ENCODE measurements at regions not wholly inside any gene's neighbourhood (a gene's known extent, or its start where the extent isn't known, plus 50 kb on each side); places are given as distances from the start of the nearest gene placed in this dataset.

GRCh38 chr7:47147213-47147631 is 434.7 kb downstream of the TNS3 start:
- Histone ChIP-seq H3K9me3 (ENCODE audit: low read depth, low read length) (no peaks in the 10 kb centered on the region), H3K36me3 (ENCODE audit: insufficient read depth, low read length) (no peaks in the 10 kb centered on the region), H3K27ac (no peak overlapping the region), H3K9ac (ENCODE audit: insufficient read length) (no peak overlapping the region), H3K4me3 (no peak overlapping the region)
- no peak for TF ChIP-seq POLR2AphosphoS5 (IDR thresholded peaks at IDR 0.05; ENCODE audit: borderline replicate concordance, low read depth, low read length)
- TF ChIP-seq FOXP2 (optimal IDR thresholded peaks at IDR 0.05; ENCODE audit: control extremely low read depth, extremely low read length, insufficient read depth) = no peak
- no peak for TF ChIP-seq EZH2 (IDR thresholded peaks at IDR 0.05)
- DNase-seq (ENCODE audit: low read depth, low spot score) = no peak

- TF ChIP-seq POLR2AphosphoS5 (IDR thresholded peaks at IDR 0.05; ENCODE audit: borderline replicate concordance, low read depth, low read length) = no peak
- TF ChIP-seq FOXP2 (optimal IDR thresholded peaks at IDR 0.05; ENCODE audit: control extremely low read depth, extremely low read length, insufficient read depth) = no peak
- no peak for TF ChIP-seq EZH2 (IDR thresholded peaks at IDR 0.05)
- no peak overlapping the region for H3K27ac ChIP-seq
- no peaks in the 10 kb centered on the region for H3K36me3 ChIP-seq (ENCODE audit: insufficient read depth, low read length)
- H3K9ac ChIP-seq (ENCODE audit: insufficient read length) = no peak overlapping the region
- H3K4me3 ChIP-seq = no peak overlapping the region
- no peak for DNase-seq (ENCODE audit: low read depth, low spot score)
- H3K9me3 ChIP-seq (ENCODE audit: low read depth, low read length) = no peaks in the 10 kb centered on the region
Observed at GRCh38 chr7:47145982-47146381, 435.9 kb downstream of the TNS3 start.

- no peak for TF ChIP-seq FOXP2 (optimal IDR thresholded peaks at IDR 0.05; ENCODE audit: control extremely low read depth, extremely low read length, insufficient read depth)
- no peak for TF ChIP-seq EZH2 (IDR thresholded peaks at IDR 0.05)
- TF ChIP-seq POLR2AphosphoS5 (IDR thresholded peaks at IDR 0.05; ENCODE audit: borderline replicate concordance, low read depth, low read length) = no peak
Observed at GRCh38 chr7:47145186-47145725, 436.7 kb downstream of the TNS3 start.

GRCh38 chr7:47143339-47143738 is 438.6 kb downstream of the TNS3 start:
- Histone ChIP-seq H3K9ac (ENCODE audit: insufficient read length) (no peak overlapping the region), H3K9me3 (ENCODE audit: low read depth, low read length) (no peaks in the 10 kb centered on the region), H3K27ac (no peak overlapping the region), H3K4me3 (no peak overlapping the region), H3K36me3 (ENCODE audit: insufficient read depth, low read length) (no peaks in the 10 kb centered on the region)
- no peak for DNase-seq (ENCODE audit: low read depth, low spot score)
- no peak for TF ChIP-seq FOXP2 (optimal IDR thresholded peaks at IDR 0.05; ENCODE audit: control extremely low read depth, extremely low read length, insufficient read depth)
- TF ChIP-seq POLR2AphosphoS5 (IDR thresholded peaks at IDR 0.05; ENCODE audit: borderline replicate concordance, low read depth, low read length) = no peak
- TF ChIP-seq EZH2 (IDR thresholded peaks at IDR 0.05) = no peak

More at GRCh38 chr7:47145186-47145725, 436.7 kb downstream of the TNS3 start:
- Histone ChIP-seq H3K9ac (ENCODE audit: insufficient read length) (no peak overlapping the region), H3K9me3 (ENCODE audit: low read depth, low read length) (no peaks in the 10 kb centered on the region), H3K36me3 (ENCODE audit: insufficient read depth, low read length) (no peaks in the 10 kb centered on the region), H3K4me3 (no peak overlapping the region), H3K27ac (no peak overlapping the region)
- DNase-seq (ENCODE audit: low read depth, low spot score) = no peak

- Histone ChIP-seq H3K27ac (no peak overlapping the region), H3K36me3 (ENCODE audit: insufficient read depth, low read length) (no peaks in the 10 kb centered on the region), H3K9ac (ENCODE audit: insufficient read length) (no peak overlapping the region), H3K9me3 (ENCODE audit: low read depth, low read length) (no peaks in the 10 kb centered on the region), H3K4me3 (no peak overlapping the region)
- DNase-seq (ENCODE audit: low read depth, low spot score) = no peak
- no peak for TF ChIP-seq FOXP2 (optimal IDR thresholded peaks at IDR 0.05; ENCODE audit: control extremely low read depth, extremely low read length, insufficient read depth)
- TF ChIP-seq POLR2AphosphoS5 (IDR thresholded peaks at IDR 0.05; ENCODE audit: borderline replicate concordance, low read depth, low read length) = no peak
- no peak for TF ChIP-seq EZH2 (IDR thresholded peaks at IDR 0.05)
Observed at GRCh38 chr7:47142867-47143175, 439.1 kb downstream of the TNS3 start.

GRCh38 chr7:47142169-47142866 is 439.6 kb downstream of the TNS3 start:
- H3K36me3 ChIP-seq (ENCODE audit: insufficient read depth, low read length) = no peaks in the 10 kb centered on the region
- no peak overlapping the region for H3K9ac ChIP-seq (ENCODE audit: insufficient read length)
- H3K9me3 ChIP-seq (ENCODE audit: low read depth, low read length) = no peaks in the 10 kb centered on the region
- H3K4me3 ChIP-seq = no peak overlapping the region
- DNase-seq (ENCODE audit: low read depth, low spot score) = no peak
- TF ChIP-seq FOXP2 (optimal IDR thresholded peaks at IDR 0.05; ENCODE audit: control extremely low read depth, extremely low read length, insufficient read depth) (no peak), EZH2 (IDR thresholded peaks at IDR 0.05) (no peak), POLR2AphosphoS5 (IDR thresholded peaks at IDR 0.05; ENCODE audit: borderline replicate concordance, low read depth, low read length) (no peak)
- H3K27ac ChIP-seq = no peak overlapping the region

GRCh38 chr7:47132471-47132870 is 449.4 kb downstream of the TNS3 start:
- H3K36me3 ChIP-seq (ENCODE audit: insufficient read depth, low read length) = no peaks in the 10 kb centered on the region
- H3K9ac ChIP-seq (ENCODE audit: insufficient read length) = no peak overlapping the region
- no peaks in the 10 kb centered on the region for H3K9me3 ChIP-seq (ENCODE audit: low read depth, low read length)
- DNase-seq (ENCODE audit: low read depth, low spot score) = no peak
- no peak overlapping the region for H3K27ac ChIP-seq
- H3K4me3 ChIP-seq = no peak overlapping the region
- TF ChIP-seq POLR2AphosphoS5 (IDR thresholded peaks at IDR 0.05; ENCODE audit: borderline replicate concordance, low read depth, low read length) (no peak), FOXP2 (optimal IDR thresholded peaks at IDR 0.05; ENCODE audit: control extremely low read depth, extremely low read length, insufficient read depth) (no peak), EZH2 (IDR thresholded peaks at IDR 0.05) (no peak)

GRCh38 chr7:47128700-47129099 is 453.2 kb downstream of the TNS3 start:
- Histone ChIP-seq H3K9ac (ENCODE audit: insufficient read length) (no peak overlapping the region), H3K27ac (no peak overlapping the region), H3K9me3 (ENCODE audit: low read depth, low read length) (no peaks in the 10 kb centered on the region), H3K4me3 (no peak overlapping the region), H3K36me3 (ENCODE audit: insufficient read depth, low read length) (no peaks in the 10 kb centered on the region)
- DNase-seq (ENCODE audit: low read depth, low spot score) = no peak
- TF ChIP-seq POLR2AphosphoS5 (IDR thresholded peaks at IDR 0.05; ENCODE audit: borderline replicate concordance, low read depth, low read length) (no peak), EZH2 (IDR thresholded peaks at IDR 0.05) (no peak), FOXP2 (optimal IDR thresholded peaks at IDR 0.05; ENCODE audit: control extremely low read depth, extremely low read length, insufficient read depth) (no peak)

Data from SK-N-MC (cell line).